ENCODE measurements at regions not wholly inside any gene's neighbourhood (a gene's known extent, or its start where the extent isn't known, plus 50 kb on each side); places are given as distances from the start of the nearest gene placed in this dataset.
A peak's percentile ranks its signal among the peaks of the same experiment; 100 is the strongest.

GRCh38 chr5:163108351-163108750, 329.0 kb upstream of the CCNG1 start:
- H3K27me3 ChIP-seq (ENCODE audit: control insufficient read depth, insufficient read depth, low read length) = no peaks in the 10 kb centered on the region
- H2BK120ac ChIP-seq (ENCODE audit: low read depth, low read length) = no peak overlapping the region
- H3K36me3 ChIP-seq (ENCODE audit: control insufficient read depth, insufficient read depth, low read length) = no peaks in the 10 kb centered on the region
- H4K8ac ChIP-seq (ENCODE audit: low read depth in 2 of 2, low read length in 2 of 2) = no peak overlapping the region
- DNase-seq (no peak), ATAC-seq (ENCODE audit: low read depth) (no peak)
- no peak overlapping the region for H2BK20ac ChIP-seq (ENCODE audit: low read depth, low read length)
- H2BK15ac ChIP-seq (ENCODE audit: low read depth, low read length) = no peak overlapping the region
- no CpG with 5 or more reads among the region's 1 CpG for WGBS, 2 experiments (ENCODE audit: extremely low coverage in 2 of 2, insufficient read length in 1 of 2)
- H3K56ac ChIP-seq (ENCODE audit: extremely low read depth, insufficient read depth, low read length) = no peak overlapping the region
- no peaks in the 10 kb centered on the region for H3K4me1 ChIP-seq (ENCODE audit: control insufficient read depth, insufficient read depth, low read length)
- no TSS peak for BruUV-seq (replicated peaks)
- no peaks in the 10 kb centered on the region for H3K9me1 ChIP-seq (ENCODE audit: insufficient read depth, low read length)
- H2AFZ ChIP-seq (replicated peaks; ENCODE audit: low read length, poor library complexity) = no peak overlapping the region
- no peak overlapping the region for H3K27ac ChIP-seq (ENCODE audit: insufficient read depth, low read length)
- H2AK5ac ChIP-seq (ENCODE audit: low read depth, low read length) = no peak overlapping the region
- POLR2A ChIA-PET (ENCODE audit: unreplicated experiment) = no interaction called here
- no peak overlapping the region for H2BK5ac ChIP-seq (ENCODE audit: low read depth, low read length, poor library complexity, severe bottlenecking)
- H3K18ac ChIP-seq (ENCODE audit: low read depth, low read length) = no peak overlapping the region
- intact Hi-C loops (cut with micrococcal nuclease) = no loop called here
- H4K5ac ChIP-seq (ENCODE audit: low read depth, low read length) = no peak overlapping the region
- in situ Hi-C loops (cut with MboI; ENCODE audit: low sequenced_read_pairs) = no loop called here
- H3K14ac ChIP-seq (replicated peaks; ENCODE audit: low read depth, low read length) = no peak overlapping the region
- H3K9me3 ChIP-seq (ENCODE audit: control insufficient read depth, insufficient read depth, low read length) = peaks cover 2% of the 10 kb centered on the region; the same call in 1 of the 2 replicates
- TF ChIP-seq FOS (IDR thresholded peaks at IDR 0.05; ENCODE audit: low read depth, low read length) (no peak), MAFK (IDR thresholded peaks at IDR 0.05; ENCODE audit: low read depth, low read length) (peak; percentile 48; the same call in 1 of the 2 replicates)
- H3K9ac ChIP-seq (ENCODE audit: low read depth, low read length) = no peak overlapping the region
- H3K23ac ChIP-seq (ENCODE audit: low read depth, low read length) = no peak overlapping the region
- no peak overlapping the region for H3K4ac ChIP-seq (ENCODE audit: low read depth, low read length)
- H4K20me1 ChIP-seq (ENCODE audit: insufficient read depth, low read length) = no peaks in the 10 kb centered on the region
- no peaks in the 10 kb centered on the region for H3K79me1 ChIP-seq (ENCODE audit: low read depth in 1 of 2, low read length in 2 of 2)
- no peak overlapping the region for H3K4me2 ChIP-seq (ENCODE audit: low read depth, low read length)
- H4K91ac ChIP-seq (ENCODE audit: insufficient read depth, low read depth, low read length) = no peak overlapping the region
- no peak overlapping the region for H2AK9ac ChIP-seq (replicated peaks; ENCODE audit: low read depth, low read length, poor library complexity)
- CTCF ChIA-PET = no interaction called here
- dilution Hi-C loops (cut with HindIII; ENCODE audit: low sequenced_read_pairs, unreplicated experiment) = no loop called here
- H3K4me3 ChIP-seq (ENCODE audit: insufficient read depth, low read depth, low read length) = no peak overlapping the region

Measured in IMR-90 (cell line).